Astrocyte of the hippocampus (primary cell): ENCODE measurements at regions not wholly inside any gene's neighbourhood (a gene's known extent, or its start where the extent isn't known, plus 50 kb on each side); places are given as distances from the start of the nearest gene placed in this dataset.

Experiments
- DNase-seq: peaks from one replicate; pipeline ENCODE4 v3.0.0; 2011; ENCODE audit warnings: low read depth, low spot score

GRCh38 chr18:61244632-61245031 lies 88.6 kb upstream of the CDH20 start:
- no peak for DNase-seq

- DNase-seq: no peak
These were observed 88.0 kb upstream of the CDH20 start for GRCh38 chr18:61245276-61245675.

- no peak for DNase-seq
These were observed 84.6 kb upstream of the CDH20 start for GRCh38 chr18:61248589-61248988.

GRCh38 chr18:61256291-61256690 lies 76.9 kb upstream of the CDH20 start:
- DNase-seq: no peak

GRCh38 chr18:61261870-61262269 lies 71.4 kb upstream of the CDH20 start:
- no peak for DNase-seq

- no peak for DNase-seq
These were observed 60.4 kb upstream of the CDH20 start for GRCh38 chr18:61272793-61273192.

GRCh38 chr18:61273533-61273932 lies 59.7 kb upstream of the CDH20 start:
- no peak for DNase-seq

- DNase-seq: no peak
These were observed 58.7 kb upstream of the CDH20 start for GRCh38 chr18:61274416-61274960.

- no peak for DNase-seq
These were observed 55.4 kb upstream of the CDH20 start for GRCh38 chr18:61277808-61278207.

- no peak for DNase-seq
These were observed 51.8 kb upstream of the CDH20 start for GRCh38 chr18:61281431-61281830.

GRCh38 chr18:61282926-61283325 lies 50.3 kb upstream of the CDH20 start:
- DNase-seq: peak; percentile 33
